ENCODE measurements at regions not wholly inside any gene's neighbourhood (a gene's known extent, or its start where the extent isn't known, plus 50 kb on each side); places are given as distances from the start of the nearest gene placed in this dataset.

DNA sequence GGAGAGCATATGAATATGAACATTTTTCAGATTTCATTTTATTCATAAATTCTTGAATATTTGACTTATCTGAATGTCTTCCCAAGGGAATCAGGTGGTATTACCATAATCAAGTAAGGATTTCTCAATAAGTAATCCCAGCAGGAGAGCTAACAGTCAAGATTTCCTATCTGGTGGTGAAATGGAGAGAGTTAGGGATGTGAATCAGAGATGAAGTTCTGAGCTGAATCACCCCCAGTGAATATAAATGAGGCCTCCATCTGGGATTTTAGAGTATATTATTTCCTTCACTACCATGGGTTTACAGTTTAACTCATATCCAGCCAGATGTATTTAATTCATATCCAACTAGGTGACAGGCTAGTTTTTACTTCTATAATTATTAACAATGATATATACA is 61.5 kb upstream of the RGS2 start:
- TF ChIP-seq FOXK2 (IDR thresholded peaks at IDR 0.05) (no peak), SP1 (IDR thresholded peaks at IDR 0.05) (no peak), BHLHE40 (IDR thresholded peaks at IDR 0.05; ENCODE audit: borderline replicate concordance) (no peak), TARDBP (IDR thresholded peaks at IDR 0.05) (no peak), ZNF384 (IDR thresholded peaks at IDR 0.05) (no peak), NFRKB (IDR thresholded peaks at IDR 0.05) (no peak), FOXA1 (IDR thresholded peaks at IDR 0.05) (no peak), ELF4 (IDR thresholded peaks at IDR 0.05) (no peak), CTBP1 (IDR thresholded peaks at IDR 0.05; ENCODE audit: borderline replicate concordance) (no peak), ARNT (IDR thresholded peaks at IDR 0.05) (no peak), HDGF (IDR thresholded peaks at IDR 0.05; ENCODE audit: borderline replicate concordance) (no peak), LEF1 (IDR thresholded peaks at IDR 0.05; ENCODE audit: borderline replicate concordance) (no peak)
- TF ChIP-seq, protein P1, sequence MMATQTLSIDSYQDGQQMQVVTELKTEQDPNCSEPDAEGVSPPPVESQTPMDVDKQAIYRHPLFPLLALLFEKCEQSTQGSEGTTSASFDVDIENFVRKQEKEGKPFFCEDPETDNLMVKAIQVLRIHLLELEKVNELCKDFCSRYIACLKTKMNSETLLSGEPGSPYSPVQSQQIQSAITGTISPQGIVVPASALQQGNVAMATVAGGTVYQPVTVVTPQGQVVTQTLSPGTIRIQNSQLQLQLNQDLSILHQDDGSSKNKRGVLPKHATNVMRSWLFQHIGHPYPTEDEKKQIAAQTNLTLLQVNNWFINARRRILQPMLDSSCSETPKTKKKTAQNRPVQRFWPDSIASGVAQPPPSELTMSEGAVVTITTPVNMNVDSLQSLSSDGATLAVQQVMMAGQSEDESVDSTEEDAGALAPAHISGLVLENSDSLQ (IDR thresholded peaks at IDR 0.05) = no peak
